ENCODE measurements at regions not wholly inside any gene's neighbourhood (a gene's known extent, or its start where the extent isn't known, plus 50 kb on each side); places are given as distances from the start of the nearest gene placed in this dataset.

GRCh38 chr19:31092274-31092673 lies 257.0 kb downstream of the TSHZ3 start:
- no peak overlapping the region for H3K27ac Mint-ChIP-seq
- ChIA-PET CTCF (ENCODE audit: partially characterized antibody) (no interaction called here), POLR2A (ENCODE audit: partially characterized antibody) (no interaction called here)
- no peak for DNase-seq
- peaks cover 0 to 2% (median 0%) of the 10 kb centered on the region in 8 donors for H3K9me3 Mint-ChIP-seq
- H3K4me3 ChIP-seq (ENCODE audit: low read length in 2 of 2) = no peak overlapping the region
- no peak overlapping the region for H3K27ac ChIP-seq (ENCODE audit: low read depth, low read length)
- H3K4me1 ChIP-seq (ENCODE audit: insufficient read depth, low read length) = no peaks in the 10 kb centered on the region
- H3K36me3 Mint-ChIP-seq = no peaks in the 10 kb centered on the region
- H3K4me3 Mint-ChIP-seq = no peak overlapping the region
- H3K36me3 ChIP-seq (ENCODE audit: insufficient read depth, low read length) = no peaks in the 10 kb centered on the region
- H3K27me3 Mint-ChIP-seq = peaks cover 7 to 9% of the 10 kb centered on the region in 2 donors
- no peaks in the 10 kb centered on the region for H3K9me3 ChIP-seq (ENCODE audit: control insufficient read depth in 1 of 2, low read length in 2 of 2)
- no peaks in the 10 kb centered on the region for H3K27me3 ChIP-seq (ENCODE audit: insufficient read depth, low read length)
- intact Hi-C loops (cut with micrococcal nuclease) = no loop called here
- H3K4me1 Mint-ChIP-seq = no peaks in the 10 kb centered on the region

GRCh38 chr19:31089681-31090080 lies 259.6 kb downstream of the TSHZ3 start:
- H3K9me3 Mint-ChIP-seq = peaks cover 0 to 1% (median 0%) of the 10 kb centered on the region in 8 donors
- Histone ChIP-seq H3K4me1 (ENCODE audit: insufficient read depth, low read length) (no peaks in the 10 kb centered on the region), H3K4me3 (ENCODE audit: low read length in 2 of 2) (no peak overlapping the region), H3K9me3 (ENCODE audit: control insufficient read depth in 1 of 2, low read length in 2 of 2) (no peaks in the 10 kb centered on the region), H3K27ac (ENCODE audit: low read depth, low read length) (no peak overlapping the region), H3K36me3 (ENCODE audit: insufficient read depth, low read length) (no peaks in the 10 kb centered on the region), H3K27me3 (ENCODE audit: insufficient read depth, low read length) (no peaks in the 10 kb centered on the region)
- peaks cover 7 to 9% of the 10 kb centered on the region in 2 donors for H3K27me3 Mint-ChIP-seq
- intact Hi-C loops (cut with micrococcal nuclease) = no loop called here
- H3K4me1 Mint-ChIP-seq = no peaks in the 10 kb centered on the region
- H3K36me3 Mint-ChIP-seq = no peaks in the 10 kb centered on the region
- no peak overlapping the region for H3K4me3 Mint-ChIP-seq
- ChIA-PET CTCF (ENCODE audit: partially characterized antibody) (interaction anchor here (0.6 kb wide), 1 partner anchor 985 kb away, joined by 3 read pairs; no protein-coding TSS in a partner anchor), POLR2A (ENCODE audit: partially characterized antibody) (no interaction called here)
- no peak overlapping the region for H3K27ac Mint-ChIP-seq
- DNase-seq = no peak

DNA sequence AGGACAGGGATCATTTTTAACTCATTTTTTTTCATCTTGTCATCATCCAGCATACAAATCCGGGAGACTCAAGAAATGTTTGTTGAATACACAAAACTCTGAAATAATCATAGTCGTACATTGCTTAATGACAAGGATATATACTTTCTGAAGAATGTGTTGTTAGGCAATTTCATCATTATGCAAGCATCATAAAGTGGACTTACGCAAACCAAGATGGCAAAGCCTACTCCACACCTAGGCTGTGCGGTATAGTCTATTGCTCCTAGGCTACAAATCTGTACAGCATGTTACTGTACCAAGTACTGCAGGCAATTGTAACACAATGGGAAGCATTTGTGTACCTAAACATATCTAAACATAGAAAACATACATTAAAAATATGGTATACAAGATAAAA lies 264.1 kb downstream of the TSHZ3 start:
- peaks cover 0 to 2% (median 0%) of the 10 kb centered on the region in 8 donors for H3K9me3 Mint-ChIP-seq
- peaks cover 0 to under 1% of the 10 kb centered on the region in 2 donors for H3K27me3 Mint-ChIP-seq
- no peak overlapping the region for H3K27ac Mint-ChIP-seq
- no peaks in the 10 kb centered on the region for H3K9me3 ChIP-seq (ENCODE audit: control insufficient read depth in 1 of 2, low read length in 2 of 2)
- H3K27ac ChIP-seq (ENCODE audit: low read depth, low read length) = no peak overlapping the region
- H3K36me3 ChIP-seq (ENCODE audit: insufficient read depth, low read length) = no peaks in the 10 kb centered on the region
- H3K4me3 Mint-ChIP-seq = no peak overlapping the region
- POLR2A ChIA-PET (ENCODE audit: partially characterized antibody) = no interaction called here
- intact Hi-C loops (cut with micrococcal nuclease) = no loop called here
- DNase-seq = no peak
- no peak overlapping the region for H3K4me3 ChIP-seq (ENCODE audit: low read length in 2 of 2)
- CTCF ChIA-PET (ENCODE audit: partially characterized antibody) = no interaction called here
- no peaks in the 10 kb centered on the region for H3K27me3 ChIP-seq (ENCODE audit: insufficient read depth, low read length)
- H3K36me3 Mint-ChIP-seq = no peaks in the 10 kb centered on the region
- no peaks in the 10 kb centered on the region for H3K4me1 ChIP-seq (ENCODE audit: insufficient read depth, low read length)
- no peaks in the 10 kb centered on the region for H3K4me1 Mint-ChIP-seq

DNA sequence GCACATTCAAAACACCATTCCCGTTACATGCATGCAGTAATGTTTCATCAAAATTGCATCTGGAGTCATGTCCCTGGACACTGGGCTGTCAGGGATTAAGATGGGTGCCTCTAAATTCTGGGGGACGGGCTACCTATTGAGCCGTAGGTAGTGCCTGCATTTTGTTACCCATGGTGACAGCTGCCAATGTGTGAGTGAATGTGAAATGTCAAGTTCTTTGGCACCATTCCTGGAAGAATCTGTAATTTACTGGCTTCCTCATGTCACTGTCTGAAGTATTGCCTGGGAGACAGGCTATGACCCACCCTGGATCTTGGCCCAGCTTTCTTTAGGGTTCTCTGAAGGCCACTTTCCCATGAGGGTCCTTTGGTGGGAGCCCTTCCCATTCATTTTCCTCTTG lies 266.1 kb downstream of the TSHZ3 start:
- intact Hi-C loops (cut with micrococcal nuclease) = no loop called here
- H3K27ac Mint-ChIP-seq = no peak overlapping the region
- no peaks in the 10 kb centered on the region for H3K4me1 ChIP-seq (ENCODE audit: insufficient read depth, low read length)
- H3K9me3 ChIP-seq (ENCODE audit: control insufficient read depth in 1 of 2, low read length in 2 of 2) = no peaks in the 10 kb centered on the region
- no peak overlapping the region for H3K4me3 Mint-ChIP-seq
- no peaks in the 10 kb centered on the region for H3K36me3 ChIP-seq (ENCODE audit: insufficient read depth, low read length)
- no peaks in the 10 kb centered on the region for H3K36me3 Mint-ChIP-seq
- ChIA-PET POLR2A (ENCODE audit: partially characterized antibody) (no interaction called here), CTCF (ENCODE audit: partially characterized antibody) (no interaction called here)
- H3K27me3 ChIP-seq (ENCODE audit: insufficient read depth, low read length) = no peaks in the 10 kb centered on the region
- peaks cover 0 to 2% (median 0%) of the 10 kb centered on the region in 8 donors for H3K9me3 Mint-ChIP-seq
- no peak overlapping the region for H3K4me3 ChIP-seq (ENCODE audit: low read length in 2 of 2)
- DNase-seq = no peak
- H3K27ac ChIP-seq (ENCODE audit: low read depth, low read length) = no peak overlapping the region
- no peaks in the 10 kb centered on the region for H3K4me1 Mint-ChIP-seq
- peaks cover 7 to 8% of the 10 kb centered on the region in 2 donors for H3K27me3 Mint-ChIP-seq

GRCh38 chr19:31075146-31075655 lies 274.0 kb downstream of the TSHZ3 start:
- Mint-ChIP-seq H3K36me3 (no peaks in the 10 kb centered on the region), H3K27ac (no peak overlapping the region), H3K27me3 (peaks cover 29 to 31% of the 10 kb centered on the region in 2 donors), H3K4me3 (no peak overlapping the region), H3K9me3 (peaks cover 0 to 2% (median 0%) of the 10 kb centered on the region in 8 donors), H3K4me1 (no peaks in the 10 kb centered on the region)
- Histone ChIP-seq H3K9me3 (ENCODE audit: control insufficient read depth in 1 of 2, low read length in 2 of 2) (no peaks in the 10 kb centered on the region), H3K4me1 (ENCODE audit: insufficient read depth, low read length) (no peaks in the 10 kb centered on the region), H3K27ac (ENCODE audit: low read depth, low read length) (no peak overlapping the region), H3K36me3 (ENCODE audit: insufficient read depth, low read length) (no peaks in the 10 kb centered on the region), H3K27me3 (ENCODE audit: insufficient read depth, low read length) (peaks cover 4% of the 10 kb centered on the region), H3K4me3 (ENCODE audit: low read length in 2 of 2) (no peak overlapping the region)
- intact Hi-C loops (cut with micrococcal nuclease) = no loop called here
- POLR2A ChIA-PET (ENCODE audit: partially characterized antibody) = no interaction called here
- CTCF ChIA-PET (ENCODE audit: partially characterized antibody) = no interaction called here
- DNase-seq = no peak

DNA sequence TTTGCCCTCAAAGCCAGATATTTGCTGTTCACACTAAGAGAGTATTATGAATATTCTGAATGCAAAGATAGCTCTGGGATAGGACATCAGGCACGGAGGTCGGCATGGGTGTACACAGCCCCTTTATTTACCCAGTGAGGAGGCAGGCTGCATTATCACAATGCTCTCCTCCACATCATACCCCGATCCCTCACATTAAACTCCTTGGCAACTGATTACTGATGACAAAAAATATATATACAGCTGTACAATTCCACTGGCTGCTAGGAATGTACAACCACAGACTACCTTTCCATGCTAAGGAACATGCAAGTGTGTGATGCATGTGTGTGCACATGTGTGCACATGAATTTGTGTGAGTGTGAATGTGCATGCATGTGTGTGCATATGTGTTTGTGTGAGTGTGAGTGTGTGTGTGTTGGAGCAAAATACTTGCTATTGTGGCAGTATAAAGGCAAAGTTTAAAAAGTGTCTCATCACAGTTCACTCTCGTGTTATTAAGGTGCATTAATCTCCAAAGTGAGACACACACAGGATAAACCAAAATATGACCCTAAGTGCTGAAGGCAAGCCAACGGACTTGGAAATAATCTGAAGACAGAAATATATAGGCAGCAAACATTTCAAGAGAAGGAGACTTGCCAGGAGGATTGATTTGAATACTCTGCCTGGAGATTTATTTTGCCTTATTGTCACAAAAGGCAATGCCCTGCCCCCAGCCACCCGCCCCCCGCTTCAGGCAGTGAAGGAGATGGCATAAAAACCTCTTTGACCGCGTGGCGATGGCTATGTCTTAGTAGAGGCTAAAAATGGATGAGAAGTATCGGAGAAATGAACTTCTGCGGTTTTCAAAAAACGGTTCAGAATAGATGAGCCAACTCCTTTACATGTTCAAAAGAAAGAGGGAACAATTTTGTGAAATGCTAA lies 274.8 kb downstream of the TSHZ3 start:
- no peak overlapping the region for H3K27ac Mint-ChIP-seq
- no peak for DNase-seq
- H3K27me3 ChIP-seq (ENCODE audit: insufficient read depth, low read length) = peaks cover 4% of the 10 kb centered on the region
- no peak overlapping the region for H3K27ac ChIP-seq (ENCODE audit: low read depth, low read length)
- H3K9me3 ChIP-seq (ENCODE audit: control insufficient read depth in 1 of 2, low read length in 2 of 2) = no peaks in the 10 kb centered on the region
- no peaks in the 10 kb centered on the region for H3K36me3 Mint-ChIP-seq
- POLR2A ChIA-PET (ENCODE audit: partially characterized antibody) = no interaction called here
- H3K36me3 ChIP-seq (ENCODE audit: insufficient read depth, low read length) = no peaks in the 10 kb centered on the region
- H3K27me3 Mint-ChIP-seq = peaks cover 27 to 31% of the 10 kb centered on the region in 2 donors
- no peak overlapping the region for H3K4me3 Mint-ChIP-seq
- H3K4me1 ChIP-seq (ENCODE audit: insufficient read depth, low read length) = no peaks in the 10 kb centered on the region
- CTCF ChIA-PET (ENCODE audit: partially characterized antibody) = no interaction called here
- no peaks in the 10 kb centered on the region for H3K4me1 Mint-ChIP-seq
- no peaks in the 10 kb centered on the region for H3K9me3 Mint-ChIP-seq
- no peak overlapping the region for H3K4me3 ChIP-seq (ENCODE audit: low read length in 2 of 2)
- intact Hi-C loops (cut with micrococcal nuclease) = no loop called here

DNA sequence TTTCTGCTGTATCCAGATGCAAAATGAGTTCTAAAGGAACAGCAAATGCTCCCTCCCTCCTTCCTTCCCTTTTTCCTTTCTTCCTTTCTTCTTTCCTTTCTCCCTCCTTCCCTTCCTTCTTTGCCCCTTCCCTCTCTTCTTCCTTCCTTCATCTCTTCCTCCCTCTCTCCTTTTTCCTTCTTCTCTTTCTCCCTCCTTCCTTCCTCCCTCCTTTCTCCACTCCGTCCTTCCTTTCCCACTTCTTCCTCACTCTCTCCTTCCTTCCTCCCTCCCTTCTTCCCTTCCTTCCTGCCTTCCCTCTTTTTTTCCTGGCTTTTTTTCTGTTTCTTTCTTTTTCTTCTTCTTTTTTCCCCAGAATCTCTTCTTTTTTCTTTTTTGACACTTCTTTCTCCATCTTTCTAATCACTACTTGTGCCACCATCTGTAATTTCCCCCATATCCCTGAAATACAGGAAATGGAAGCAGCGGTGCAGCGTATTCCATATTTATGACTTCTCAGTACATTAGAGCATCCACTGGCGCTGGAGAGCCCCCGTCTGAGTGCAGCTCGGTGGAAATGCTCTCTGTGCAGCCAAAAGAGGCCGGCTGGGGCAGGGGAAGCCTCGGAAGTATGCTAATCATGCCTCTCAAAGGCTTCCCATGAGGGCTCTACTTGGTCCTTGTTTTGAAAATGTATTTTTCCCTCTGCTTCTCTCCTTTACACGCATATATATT lies 275.6 kb downstream of the TSHZ3 start:
- H3K36me3 Mint-ChIP-seq = no peaks in the 10 kb centered on the region
- no peak for DNase-seq
- no peaks in the 10 kb centered on the region for H3K4me1 Mint-ChIP-seq
- intact Hi-C loops (cut with micrococcal nuclease) = no loop called here
- no peaks in the 10 kb centered on the region for H3K4me1 ChIP-seq (ENCODE audit: insufficient read depth, low read length)
- CTCF ChIA-PET (ENCODE audit: partially characterized antibody) = no interaction called here
- H3K4me3 ChIP-seq (ENCODE audit: low read length in 2 of 2) = no peak overlapping the region
- no peaks in the 10 kb centered on the region for H3K9me3 Mint-ChIP-seq
- peaks cover 27 to 29% of the 10 kb centered on the region in 2 donors for H3K27me3 Mint-ChIP-seq
- H3K4me3 Mint-ChIP-seq = no peak overlapping the region
- H3K36me3 ChIP-seq (ENCODE audit: insufficient read depth, low read length) = no peaks in the 10 kb centered on the region
- no peak overlapping the region for H3K27ac Mint-ChIP-seq
- no peaks in the 10 kb centered on the region for H3K9me3 ChIP-seq (ENCODE audit: control insufficient read depth in 1 of 2, low read length in 2 of 2)
- POLR2A ChIA-PET (ENCODE audit: partially characterized antibody) = no interaction called here
- H3K27me3 ChIP-seq (ENCODE audit: insufficient read depth, low read length) = peaks cover 4% of the 10 kb centered on the region
- no peak overlapping the region for H3K27ac ChIP-seq (ENCODE audit: low read depth, low read length)
